Eye (tissue), 1 donor: ENCODE measurements at regions not wholly inside any gene's neighbourhood (a gene's known extent, or its start where the extent isn't known, plus 50 kb on each side); places are given as distances from the start of the nearest gene placed in this dataset.
"Not testable (repeated sequence)": the region's sequence is repeated elsewhere in the genome, so short reads cannot be mapped to it uniquely, and the experiment has no call there.

ENCODE experiments used
- DNase-seq: peaks from one replicate; pipeline ENCODE4 v3.0.0-alpha.2; 2015

GRCh38 chr2:43009448-43009847 is 217.0 kb downstream of the ZFP36L2 start:
- DNase-seq, result no peak

- DNase-seq, result no peak
These were observed 216.0 kb upstream of the HAAO start for GRCh38 chr2:43008388-43008787.

GRCh38 chr2:43007901-43008300 is 215.5 kb upstream of the HAAO start:
- no peak for DNase-seq

- DNase-seq, result no peak
These were observed 214.6 kb upstream of the HAAO start for GRCh38 chr2:43006834-43007543.

GRCh38 chr2:43005975-43006833 is 213.8 kb upstream of the HAAO start:
- no peak for DNase-seq

GRCh38 chr2:43005245-43005974 is 213.0 kb upstream of the HAAO start:
- no peak for DNase-seq

- no peak for DNase-seq
These were observed 212.5 kb upstream of the HAAO start for GRCh38 chr2:43004879-43005244.

- not testable (repeated sequence) for DNase-seq
These were observed 211.9 kb upstream of the HAAO start for GRCh38 chr2:43004126-43004865.

GRCh38 chr2:43003702-43004101 is 211.3 kb upstream of the HAAO start:
- no peak for DNase-seq

GRCh38 chr2:43001787-43002468 is 209.5 kb upstream of the HAAO start:
- DNase-seq, result no peak

GRCh38 chr2:43001055-43001378 is 208.6 kb upstream of the HAAO start:
- no peak for DNase-seq

GRCh38 chr2:43000242-43001054 is 208.1 kb upstream of the HAAO start:
- DNase-seq, result no peak

GRCh38 chr2:42999856-43000241 is 207.5 kb upstream of the HAAO start:
- DNase-seq, result no peak

GRCh38 chr2:42999391-42999841 is 207.0 kb upstream of the HAAO start:
- no peak for DNase-seq

GRCh38 chr2:42998721-42999120 is 206.3 kb upstream of the HAAO start:
- no peak for DNase-seq

- no peak for DNase-seq
These were observed 204.1 kb upstream of the HAAO start for GRCh38 chr2:42996528-42996927.

GRCh38 chr2:42995752-42996422 is 203.5 kb upstream of the HAAO start:
- DNase-seq, result no peak

- DNase-seq, result not testable (repeated sequence)
These were observed 197.1 kb upstream of the HAAO start for GRCh38 chr2:42989283-42990081.

GRCh38 chr2:42988055-42988454 is 195.7 kb upstream of the HAAO start:
- DNase-seq, result not testable (repeated sequence)
